ENCODE measurements at regions not wholly inside any gene's neighbourhood (a gene's known extent, or its start where the extent isn't known, plus 50 kb on each side); places are given as distances from the start of the nearest gene placed in this dataset.

DNA sequence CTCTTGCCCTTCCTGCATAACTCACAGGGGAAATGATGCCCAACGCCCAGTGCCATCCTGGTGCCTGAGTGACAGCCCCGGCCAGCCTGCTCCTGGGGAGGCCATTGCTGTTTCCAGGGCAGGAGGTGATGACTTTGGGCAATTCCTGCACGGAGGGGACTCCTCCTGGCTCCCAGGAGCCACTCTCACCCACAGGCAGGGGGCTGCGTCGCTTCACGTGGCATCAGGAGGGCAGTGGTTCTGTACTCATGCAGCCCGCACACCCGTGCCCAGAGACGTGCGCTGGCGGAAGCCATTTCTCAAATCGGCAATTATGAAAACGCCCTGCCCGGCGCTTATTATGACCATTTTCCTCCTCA lies 272.3 kb downstream of the CTTN start:
- TF ChIP-seq, protein P1, sequence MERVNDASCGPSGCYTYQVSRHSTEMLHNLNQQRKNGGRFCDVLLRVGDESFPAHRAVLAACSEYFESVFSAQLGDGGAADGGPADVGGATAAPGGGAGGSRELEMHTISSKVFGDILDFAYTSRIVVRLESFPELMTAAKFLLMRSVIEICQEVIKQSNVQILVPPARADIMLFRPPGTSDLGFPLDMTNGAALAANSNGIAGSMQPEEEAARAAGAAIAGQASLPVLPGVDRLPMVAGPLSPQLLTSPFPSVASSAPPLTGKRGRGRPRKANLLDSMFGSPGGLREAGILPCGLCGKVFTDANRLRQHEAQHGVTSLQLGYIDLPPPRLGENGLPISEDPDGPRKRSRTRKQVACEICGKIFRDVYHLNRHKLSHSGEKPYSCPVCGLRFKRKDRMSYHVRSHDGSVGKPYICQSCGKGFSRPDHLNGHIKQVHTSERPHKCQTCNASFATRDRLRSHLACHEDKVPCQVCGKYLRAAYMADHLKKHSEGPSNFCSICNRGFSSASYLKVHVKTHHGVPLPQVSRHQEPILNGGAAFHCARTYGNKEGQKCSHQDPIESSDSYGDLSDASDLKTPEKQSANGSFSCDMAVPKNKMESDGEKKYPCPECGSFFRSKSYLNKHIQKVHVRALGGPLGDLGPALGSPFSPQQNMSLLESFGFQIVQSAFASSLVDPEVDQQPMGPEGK (CRISPR knock-in tag; IDR thresholded peaks at IDR 0.05): no peak
- no peak for TF ChIP-seq NCOA1 (CRISPR knock-in tag; IDR thresholded peaks at IDR 0.05)
